ENCODE measurements at regions not wholly inside any gene's neighbourhood (a gene's known extent, or its start where the extent isn't known, plus 50 kb on each side); places are given as distances from the start of the nearest gene placed in this dataset.

- Mint-ChIP-seq H3K4me1 (ENCODE audit: low read depth, unreplicated experiment) (no peaks in the 10 kb centered on the region), H3K9me3 (ENCODE audit: unreplicated experiment) (peaks cover 11% of the 10 kb centered on the region), H3K27ac (ENCODE audit: unreplicated experiment) (no peak overlapping the region), H3K27me3 (ENCODE audit: low read depth, unreplicated experiment) (no peaks in the 10 kb centered on the region), H3K36me3 (ENCODE audit: low read depth, unreplicated experiment) (no peaks in the 10 kb centered on the region), H3K4me3 (ENCODE audit: unreplicated experiment) (no peak overlapping the region)
- Histone ChIP-seq H4K20me1 (ENCODE audit: insufficient read depth, low read length) (no peaks in the 10 kb centered on the region), H3K27me3 (ENCODE audit: insufficient read depth, low read length) (no peaks in the 10 kb centered on the region), H3K9me3 (ENCODE audit: insufficient read depth, low read depth, low read length) (no peaks in the 10 kb centered on the region), H3K4me1 (ENCODE audit: insufficient read depth, low read length) (no peaks in the 10 kb centered on the region), H3K79me2 (ENCODE audit: insufficient read depth, low read length) (no peaks in the 10 kb centered on the region), H3K36me3 (ENCODE audit: insufficient read depth, low read length) (no peaks in the 10 kb centered on the region), H3K4me3 (ENCODE audit: insufficient read depth, low read depth, low read length) (no peak overlapping the region), H3K27ac (ENCODE audit: low read depth, low read length) (no peak overlapping the region), H3K4me2 (ENCODE audit: low read length) (no peak overlapping the region), H2AFZ (ENCODE audit: low read depth, low read length) (no peak overlapping the region), H3K9ac (ENCODE audit: low read length) (no peak overlapping the region)
- DNase-seq (ENCODE audit: low read depth) (peak; percentile 11), FAIRE-seq (no peak)
- TF ChIP-seq CTCF (IDR thresholded peaks at IDR 0.05; ENCODE audit: insufficient read depth, low read depth, low read length): no peak
- TF ChIP-seq EZH2 (IDR thresholded peaks at IDR 0.05; ENCODE audit: insufficient read depth, low read length): no peak
Measured at GRCh38 chr2:146295080-146295670, 1549.7 kb upstream of the ACVR2A start.

- no peaks in the 10 kb centered on the region for H3K36me3 Mint-ChIP-seq (ENCODE audit: low read depth, unreplicated experiment)
- H3K27me3 Mint-ChIP-seq (ENCODE audit: low read depth, unreplicated experiment): no peaks in the 10 kb centered on the region
- TF ChIP-seq EZH2 (IDR thresholded peaks at IDR 0.05; ENCODE audit: insufficient read depth, low read length): no peak
- TF ChIP-seq CTCF (IDR thresholded peaks at IDR 0.05; ENCODE audit: insufficient read depth, low read depth, low read length): no peak
- Histone ChIP-seq H3K27ac (ENCODE audit: low read depth, low read length) (no peak overlapping the region), H3K9me3 (ENCODE audit: insufficient read depth, low read depth, low read length) (no peaks in the 10 kb centered on the region), H3K79me2 (ENCODE audit: insufficient read depth, low read length) (no peaks in the 10 kb centered on the region), H4K20me1 (ENCODE audit: insufficient read depth, low read length) (no peaks in the 10 kb centered on the region), H3K27me3 (ENCODE audit: insufficient read depth, low read length) (no peaks in the 10 kb centered on the region), H3K36me3 (ENCODE audit: insufficient read depth, low read length) (no peaks in the 10 kb centered on the region), H3K4me2 (ENCODE audit: low read length) (no peak overlapping the region), H2AFZ (ENCODE audit: low read depth, low read length) (no peak overlapping the region), H3K9ac (ENCODE audit: low read length) (no peak overlapping the region), H3K4me1 (ENCODE audit: insufficient read depth, low read length) (no peaks in the 10 kb centered on the region), H3K4me3 (ENCODE audit: insufficient read depth, low read depth, low read length) (no peak overlapping the region)
- DNase-seq (ENCODE audit: low read depth): no peak
- H3K4me3 Mint-ChIP-seq (ENCODE audit: unreplicated experiment): no peak overlapping the region
- no peak for FAIRE-seq
- peaks cover 1% of the 10 kb centered on the region for H3K9me3 Mint-ChIP-seq (ENCODE audit: unreplicated experiment)
- peaks cover 6% of the 10 kb centered on the region for H3K4me1 Mint-ChIP-seq (ENCODE audit: low read depth, unreplicated experiment)
- H3K27ac Mint-ChIP-seq (ENCODE audit: unreplicated experiment): no peak overlapping the region
Measured at GRCh38 chr2:146287281-146287680, 1557.5 kb upstream of the ACVR2A start.

GRCh38 chr2:146278881-146279280 lies 1565.9 kb upstream of the ACVR2A start:
- H3K9me3 ChIP-seq (ENCODE audit: insufficient read depth, low read depth, low read length): no peaks in the 10 kb centered on the region
- Mint-ChIP-seq H3K4me1 (ENCODE audit: low read depth, unreplicated experiment) (no peaks in the 10 kb centered on the region), H3K4me3 (ENCODE audit: unreplicated experiment) (no peak overlapping the region), H3K9me3 (ENCODE audit: unreplicated experiment) (no peaks in the 10 kb centered on the region), H3K27me3 (ENCODE audit: low read depth, unreplicated experiment) (no peaks in the 10 kb centered on the region), H3K27ac (ENCODE audit: unreplicated experiment) (no peak overlapping the region), H3K36me3 (ENCODE audit: low read depth, unreplicated experiment) (no peaks in the 10 kb centered on the region)
- H3K4me2 ChIP-seq (ENCODE audit: low read length): no peak overlapping the region
- H3K27me3 ChIP-seq (ENCODE audit: insufficient read depth, low read length): no peaks in the 10 kb centered on the region
- no peak for FAIRE-seq
- H2AFZ ChIP-seq (ENCODE audit: low read depth, low read length): no peak overlapping the region
- H3K9ac ChIP-seq (ENCODE audit: low read length): no peak overlapping the region
- no peaks in the 10 kb centered on the region for H4K20me1 ChIP-seq (ENCODE audit: insufficient read depth, low read length)
- no peak overlapping the region for H3K27ac ChIP-seq (ENCODE audit: low read depth, low read length)
- H3K79me2 ChIP-seq (ENCODE audit: insufficient read depth, low read length): no peaks in the 10 kb centered on the region
- DNase-seq (ENCODE audit: low read depth): peak; percentile 71
- H3K4me1 ChIP-seq (ENCODE audit: insufficient read depth, low read length): no peaks in the 10 kb centered on the region
- no peaks in the 10 kb centered on the region for H3K36me3 ChIP-seq (ENCODE audit: insufficient read depth, low read length)
- TF ChIP-seq CTCF (IDR thresholded peaks at IDR 0.05; ENCODE audit: insufficient read depth, low read depth, low read length) (no peak), EZH2 (IDR thresholded peaks at IDR 0.05; ENCODE audit: insufficient read depth, low read length) (no peak)
- H3K4me3 ChIP-seq (ENCODE audit: insufficient read depth, low read depth, low read length): no peak overlapping the region

Measured in astrocyte (in vitro differentiated cells and primary cell).